Astrocyte of the cerebellum (primary cell): ENCODE measurements at regions not wholly inside any gene's neighbourhood (a gene's known extent, or its start where the extent isn't known, plus 50 kb on each side); places are given as distances from the start of the nearest gene placed in this dataset.

Experiments
- DNase-seq: peaks from one replicate; pipeline ENCODE4 v3.0.0-alpha.2; 2011; ENCODE audit warnings: low read depth
- H3K4me3 ChIP-seq: 2 replicates; pipeline ENCODE4 v1.5.1; 2011; ENCODE audit warnings: mild to moderate bottlenecking, low read depth, low read length, moderate library complexity
- CTCF ChIP-seq: IDR thresholded peaks from 2 replicates; pipeline ENCODE4 v1.5.1; 2012; ENCODE audit warnings: low read length, low read depth, moderate library complexity, mild to moderate bottlenecking; ENCODE audit errors: missing control alignments
- in situ Hi-C: cut with HindIII; loops from 2 replicates; pipeline ENCODE4 v1.10.0; 2017; ENCODE audit warnings: low sequenced_read_pairs

DNA sequence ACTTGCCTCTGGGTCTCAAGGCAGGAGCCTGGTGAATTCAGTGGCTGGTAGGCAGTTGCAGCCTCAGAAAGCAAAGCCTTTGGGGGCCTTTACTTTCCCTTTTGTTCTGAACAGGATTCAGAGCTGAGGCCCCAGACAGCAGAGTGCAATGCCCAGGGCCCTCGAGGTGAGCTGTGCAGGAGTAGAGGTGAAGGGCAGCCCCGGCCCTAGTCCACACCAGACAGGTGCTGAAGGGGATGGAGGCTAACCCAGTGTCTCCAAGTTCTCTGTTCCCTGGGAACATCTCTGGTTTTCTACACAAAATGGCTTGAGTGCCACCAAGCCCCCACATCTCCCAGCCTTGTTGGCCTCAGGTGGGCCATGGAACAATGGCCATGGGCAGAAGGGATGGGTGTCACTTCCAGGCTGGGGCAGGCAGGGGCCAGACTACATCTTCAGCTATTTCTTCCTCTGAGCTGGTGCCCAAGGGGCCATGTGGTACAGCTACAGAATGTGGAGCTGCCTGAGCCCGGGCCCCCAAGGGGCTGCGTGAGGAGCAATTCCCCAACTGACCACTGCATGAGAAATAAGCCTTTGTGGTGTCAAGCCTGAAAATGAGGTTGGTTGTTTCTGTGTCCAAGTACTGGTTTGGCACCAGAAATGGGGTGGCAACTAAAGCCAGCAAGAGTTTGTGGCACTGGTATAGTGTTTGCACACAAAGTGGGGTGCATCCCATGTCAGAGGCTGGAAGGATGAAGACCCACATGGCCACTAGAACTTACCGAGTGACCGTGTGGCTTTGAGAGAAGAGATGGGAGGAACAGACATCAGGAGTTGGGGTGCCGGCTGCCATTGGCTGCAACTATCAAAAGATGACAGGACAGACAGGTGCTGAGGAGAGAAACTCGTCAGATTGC lies 57.8 kb downstream of the BARX1 start:
- no peak overlapping the region for H3K4me3 ChIP-seq
- DNase-seq = no peak
- TF ChIP-seq CTCF = no peak
- in situ Hi-C loops = no loop called here

DNA sequence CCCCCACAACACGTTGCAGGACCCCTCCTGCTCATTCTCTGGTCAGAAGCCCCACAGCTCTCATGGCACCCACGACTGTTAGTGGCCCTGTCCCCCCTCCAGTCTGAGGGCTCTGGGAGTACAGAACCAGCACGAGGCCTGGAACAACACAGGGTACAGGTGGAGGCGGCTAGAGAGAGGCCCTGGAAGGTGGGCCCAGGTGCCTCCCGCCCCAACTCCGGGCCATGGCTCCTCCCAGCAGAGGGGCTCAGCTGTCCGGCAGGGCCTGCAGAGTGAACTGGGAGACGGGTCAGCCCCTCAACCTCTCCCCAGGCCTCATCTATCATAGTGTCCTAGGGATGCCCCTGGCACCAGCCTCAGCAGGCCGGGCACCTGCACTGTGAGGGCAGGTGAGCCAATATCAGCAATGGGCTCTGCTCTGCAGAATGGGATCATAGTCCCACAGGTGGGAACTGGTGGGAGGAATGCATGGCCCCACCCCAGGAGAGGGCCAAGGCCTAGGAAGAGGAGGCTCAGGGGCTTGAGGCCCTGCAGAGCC lies 58.6 kb downstream of the BARX1 start:
- DNase-seq = no peak
- in situ Hi-C loops = no loop called here
- no peak overlapping the region for H3K4me3 ChIP-seq
- no peak for TF ChIP-seq CTCF

- in situ Hi-C loops = no loop called here
- DNase-seq = no peak
- TF ChIP-seq CTCF = no peak
- no peak overlapping the region for H3K4me3 ChIP-seq
Measured at GRCh38 chr9:93896093-93896492, 59.1 kb downstream of the BARX1 start.

DNA sequence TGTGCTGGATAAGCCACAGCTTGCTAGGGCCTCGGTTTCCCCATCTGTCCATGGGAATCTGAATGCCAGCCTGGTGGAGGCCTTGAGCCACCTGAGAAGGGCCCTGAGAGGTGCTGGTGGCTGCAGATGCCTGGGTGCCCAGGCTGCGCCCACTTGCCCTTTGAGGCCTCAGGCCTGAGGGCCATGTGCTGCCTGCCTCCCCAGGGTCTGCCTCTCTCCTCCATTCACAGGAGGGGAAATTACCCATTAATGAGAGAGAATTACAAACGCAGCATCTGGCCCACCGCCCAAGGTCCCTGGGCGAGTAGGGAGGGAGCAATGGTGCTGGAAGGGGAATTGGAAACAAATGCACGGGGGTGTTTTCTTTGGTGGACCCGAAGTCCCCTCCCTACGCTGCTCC lies 59.6 kb downstream of the BARX1 start:
- TF ChIP-seq CTCF = no peak
- DNase-seq = no peak
- no peak overlapping the region for H3K4me3 ChIP-seq
- in situ Hi-C loops = no loop called here

- H3K4me3 ChIP-seq = no peak overlapping the region
- no peak for TF ChIP-seq CTCF
- in situ Hi-C loops = no loop called here
- DNase-seq = no peak
Measured at GRCh38 chr9:93894691-93895079, 60.5 kb downstream of the BARX1 start.

DNA sequence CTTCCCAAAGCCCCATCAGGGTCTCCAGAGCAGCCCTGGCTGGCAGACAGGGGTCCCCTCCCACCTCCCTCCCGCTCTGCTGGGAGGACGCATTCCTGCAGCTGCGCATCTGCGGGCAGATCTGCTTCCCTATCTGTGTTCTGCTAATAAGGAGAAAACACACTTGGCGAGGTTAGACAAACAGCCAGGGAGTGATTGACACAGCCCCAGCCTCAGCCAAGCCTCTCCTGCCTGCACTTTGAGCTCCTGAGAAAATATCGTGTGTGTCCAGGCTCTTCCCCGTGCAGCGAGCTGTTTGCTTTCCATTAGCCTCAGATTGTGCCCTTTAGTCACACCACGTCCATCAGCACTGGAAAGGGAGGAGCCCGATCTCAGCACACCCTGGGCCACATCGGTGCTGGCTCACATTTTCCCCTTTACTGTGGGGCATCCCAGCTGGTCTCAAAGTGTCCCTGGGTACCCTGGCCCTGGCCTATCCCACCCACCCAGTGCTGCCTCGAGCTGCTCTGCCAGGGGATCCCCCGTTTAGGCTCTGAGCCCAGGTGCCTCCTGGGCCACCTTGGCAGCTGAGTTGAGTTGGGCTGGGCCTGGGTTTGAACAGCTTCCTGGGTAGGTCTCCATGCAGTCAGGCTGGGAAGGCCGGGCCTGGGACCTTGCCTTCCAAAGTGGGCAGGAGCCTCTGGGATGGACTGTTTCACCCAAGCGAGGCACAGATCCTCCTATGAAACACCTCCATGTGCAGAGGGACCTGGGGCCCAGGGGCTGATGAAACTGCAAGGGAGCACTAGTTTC lies 61.1 kb downstream of the BARX1 start:
- in situ Hi-C loops = no loop called here
- no peak for TF ChIP-seq CTCF
- H3K4me3 ChIP-seq = no peak overlapping the region
- DNase-seq = no peak
